ENCODE measurements at regions not wholly inside any gene's neighbourhood (a gene's known extent, or its start where the extent isn't known, plus 50 kb on each side); places are given as distances from the start of the nearest gene placed in this dataset.

DNA sequence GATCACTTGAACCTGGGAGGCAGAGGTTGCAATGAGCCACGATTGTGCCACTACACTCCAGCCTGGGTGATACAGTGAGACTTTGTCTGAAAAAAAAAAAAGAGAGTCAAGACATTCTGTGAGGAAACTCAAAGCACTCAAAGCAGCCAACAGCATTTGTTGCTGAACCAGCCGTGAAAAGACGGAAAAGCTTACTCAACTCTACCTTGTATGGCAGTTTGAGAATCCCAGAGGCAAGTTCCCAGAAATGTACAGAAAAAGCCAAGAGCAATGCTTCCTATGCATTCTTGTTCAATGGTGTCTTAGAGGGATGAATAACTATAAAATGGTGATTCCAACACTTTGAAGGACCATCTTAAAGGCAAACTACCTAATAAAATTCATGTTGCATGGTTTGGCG, 170.2 kb downstream of the HSD17B3 start:
- TF ChIP-seq SIX5 (IDR thresholded peaks at IDR 0.05; ENCODE audit: borderline replicate concordance in 1 of 2, insufficient read depth in 1 of 2, low read depth in 1 of 2, low read length in 2 of 2) (no peak), MXI1 (IDR thresholded peaks at IDR 0.05; ENCODE audit: low read depth, low read length) (no peak), TRIM28 (IDR thresholded peaks at IDR 0.05) (no peak), ZNF239 (CRISPR knock-in tag; IDR thresholded peaks at IDR 0.05) (no peak), E2F6 (IDR thresholded peaks at IDR 0.05; ENCODE audit: borderline replicate concordance in 1 of 2, extremely low read depth in 1 of 2, insufficient read depth in 1 of 2, insufficient read length in 1 of 2, low read depth in 1 of 2, low read length in 1 of 2, poor library complexity in 1 of 2, severe bottlenecking in 1 of 2) (no peak), ETV5 (CRISPR knock-in tag; IDR thresholded peaks at IDR 0.05; ENCODE audit: low read depth) (no peak), RFX7 (CRISPR knock-in tag; IDR thresholded peaks at IDR 0.05) (no peak), ESRRA (IDR thresholded peaks at IDR 0.05; ENCODE audit: borderline replicate concordance, low read depth) (no peak)
- TF ChIP-seq, protein P1, sequence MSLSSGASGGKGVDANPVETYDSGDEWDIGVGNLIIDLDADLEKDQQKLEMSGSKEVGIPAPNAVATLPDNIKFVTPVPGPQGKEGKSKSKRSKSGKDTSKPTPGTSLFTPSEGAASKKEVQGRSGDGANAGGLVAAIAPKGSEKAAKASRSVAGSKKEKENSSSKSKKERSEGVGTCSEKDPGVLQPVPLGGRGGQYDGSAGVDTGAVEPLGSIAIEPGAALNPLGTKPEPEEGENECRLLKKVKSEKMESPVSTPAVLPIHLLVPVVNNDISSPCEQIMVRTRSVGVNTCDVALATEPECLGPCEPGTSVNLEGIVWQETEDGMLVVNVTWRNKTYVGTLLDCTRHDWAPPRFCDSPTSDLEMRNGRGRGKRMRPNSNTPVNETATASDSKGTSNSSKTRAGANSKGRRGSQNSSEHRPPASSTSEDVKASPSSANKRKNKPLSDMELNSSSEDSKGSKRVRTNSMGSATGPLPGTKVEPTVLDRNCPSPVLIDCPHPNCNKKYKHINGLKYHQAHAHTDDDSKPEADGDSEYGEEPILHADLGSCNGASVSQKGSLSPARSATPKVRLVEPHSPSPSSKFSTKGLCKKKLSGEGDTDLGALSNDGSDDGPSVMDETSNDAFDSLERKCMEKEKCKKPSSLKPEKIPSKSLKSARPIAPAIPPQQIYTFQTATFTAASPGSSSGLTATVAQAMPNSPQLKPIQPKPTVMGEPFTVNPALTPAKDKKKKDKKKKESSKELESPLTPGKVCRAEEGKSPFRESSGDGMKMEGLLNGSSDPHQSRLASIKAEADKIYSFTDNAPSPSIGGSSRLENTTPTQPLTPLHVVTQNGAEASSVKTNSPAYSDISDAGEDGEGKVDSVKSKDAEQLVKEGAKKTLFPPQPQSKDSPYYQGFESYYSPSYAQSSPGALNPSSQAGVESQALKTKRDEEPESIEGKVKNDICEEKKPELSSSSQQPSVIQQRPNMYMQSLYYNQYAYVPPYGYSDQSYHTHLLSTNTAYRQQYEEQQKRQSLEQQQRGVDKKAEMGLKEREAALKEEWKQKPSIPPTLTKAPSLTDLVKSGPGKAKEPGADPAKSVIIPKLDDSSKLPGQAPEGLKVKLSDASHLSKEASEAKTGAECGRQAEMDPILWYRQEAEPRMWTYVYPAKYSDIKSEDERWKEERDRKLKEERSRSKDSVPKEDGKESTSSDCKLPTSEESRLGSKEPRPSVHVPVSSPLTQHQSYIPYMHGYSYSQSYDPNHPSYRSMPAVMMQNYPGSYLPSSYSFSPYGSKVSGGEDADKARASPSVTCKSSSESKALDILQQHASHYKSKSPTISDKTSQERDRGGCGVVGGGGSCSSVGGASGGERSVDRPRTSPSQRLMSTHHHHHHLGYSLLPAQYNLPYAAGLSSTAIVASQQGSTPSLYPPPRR (CRISPR knock-in tag; IDR thresholded peaks at IDR 0.05; ENCODE audit: borderline replicate concordance): no peak
- TF ChIP-seq, protein P2, sequence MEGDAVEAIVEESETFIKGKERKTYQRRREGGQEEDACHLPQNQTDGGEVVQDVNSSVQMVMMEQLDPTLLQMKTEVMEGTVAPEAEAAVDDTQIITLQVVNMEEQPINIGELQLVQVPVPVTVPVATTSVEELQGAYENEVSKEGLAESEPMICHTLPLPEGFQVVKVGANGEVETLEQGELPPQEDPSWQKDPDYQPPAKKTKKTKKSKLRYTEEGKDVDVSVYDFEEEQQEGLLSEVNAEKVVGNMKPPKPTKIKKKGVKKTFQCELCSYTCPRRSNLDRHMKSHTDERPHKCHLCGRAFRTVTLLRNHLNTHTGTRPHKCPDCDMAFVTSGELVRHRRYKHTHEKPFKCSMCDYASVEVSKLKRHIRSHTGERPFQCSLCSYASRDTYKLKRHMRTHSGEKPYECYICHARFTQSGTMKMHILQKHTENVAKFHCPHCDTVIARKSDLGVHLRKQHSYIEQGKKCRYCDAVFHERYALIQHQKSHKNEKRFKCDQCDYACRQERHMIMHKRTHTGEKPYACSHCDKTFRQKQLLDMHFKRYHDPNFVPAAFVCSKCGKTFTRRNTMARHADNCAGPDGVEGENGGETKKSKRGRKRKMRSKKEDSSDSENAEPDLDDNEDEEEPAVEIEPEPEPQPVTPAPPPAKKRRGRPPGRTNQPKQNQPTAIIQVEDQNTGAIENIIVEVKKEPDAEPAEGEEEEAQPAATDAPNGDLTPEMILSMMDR (IDR thresholded peaks at IDR 0.05 in 2 of 3, conservative IDR thresholded peaks at IDR 0.05 in 1 of 3; ENCODE audit: insufficient read depth in 2 of 3, low read depth in 1 of 3, low read length in 3 of 3): no peak
